CD4-positive, alpha-beta T cell treated with Interferon gamma for 1 hour (primary cell): ENCODE measurements at regions not wholly inside any gene's neighbourhood (a gene's known extent, or its start where the extent isn't known, plus 50 kb on each side); places are given as distances from the start of the nearest gene placed in this dataset.

ENCODE experiments used
- DNase-seq: peaks from one replicate; pipeline ENCODE4 v3.0.0-alpha.2; 2020

GRCh38 chr13:107452833-107453232 lies 762.5 kb downstream of the LIG4 start:
- DNase-seq: no peak

GRCh38 chr13:107450931-107451330 lies 764.4 kb downstream of the LIG4 start:
- no peak for DNase-seq

DNA sequence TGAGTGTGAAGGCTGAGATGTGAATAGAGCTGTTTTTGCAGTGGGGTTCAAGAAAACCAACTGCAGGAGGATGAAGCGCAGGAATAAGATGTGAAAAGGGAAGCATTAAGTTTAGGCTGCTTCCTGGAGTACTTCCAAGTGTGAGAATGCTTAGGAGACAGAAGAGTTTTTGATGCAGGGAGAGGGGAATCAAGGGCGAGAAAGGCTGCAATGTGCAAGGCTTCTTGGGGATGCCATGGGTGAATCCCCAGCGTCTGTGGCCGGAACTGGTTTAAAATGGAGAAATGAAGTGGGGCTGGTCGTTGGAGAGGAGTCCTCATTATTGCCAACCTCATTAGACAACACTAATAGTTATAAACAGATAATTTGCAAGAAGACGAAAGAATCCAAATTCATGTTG lies 764.9 kb downstream of the LIG4 start:
- no peak for DNase-seq

DNA sequence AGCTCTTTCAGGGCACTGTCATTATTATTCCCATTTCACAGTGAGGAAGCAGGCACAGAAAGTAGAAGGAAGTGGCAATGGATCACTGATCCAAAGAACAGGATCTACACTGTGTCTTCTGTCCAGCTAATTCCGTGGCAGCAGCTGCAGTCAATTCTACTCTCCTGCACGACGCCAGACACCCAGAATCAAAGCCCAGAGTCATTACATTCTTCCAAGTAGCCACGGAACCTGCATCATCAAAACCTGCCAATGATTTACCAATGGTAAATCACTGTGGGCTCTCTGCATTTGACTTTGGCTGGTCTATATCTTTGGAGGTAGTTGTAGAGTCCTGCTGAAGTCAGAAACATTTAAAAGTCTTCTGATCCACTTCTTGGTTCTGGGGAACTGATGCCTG lies 767.7 kb downstream of the LIG4 start:
- no peak for DNase-seq

DNA sequence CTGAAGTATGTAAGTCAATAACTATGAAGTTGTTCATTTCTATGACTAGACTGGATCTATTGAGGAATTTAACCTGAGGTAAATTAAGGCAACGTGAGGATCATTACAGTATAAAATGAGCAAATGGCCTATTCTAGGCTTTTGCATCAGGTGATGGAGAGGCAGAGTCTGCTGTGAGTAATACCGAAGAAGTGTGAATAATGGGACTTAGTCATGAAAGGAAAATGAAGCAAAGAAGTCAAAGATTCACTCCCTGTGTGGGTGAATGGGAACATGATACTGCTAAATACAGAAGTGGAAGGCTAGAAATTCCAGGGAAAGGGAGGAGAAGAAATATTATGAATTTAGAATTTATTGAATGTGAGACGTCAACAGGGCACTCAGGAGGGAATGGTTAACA lies 774.1 kb downstream of the LIG4 start:
- no peak for DNase-seq

DNA sequence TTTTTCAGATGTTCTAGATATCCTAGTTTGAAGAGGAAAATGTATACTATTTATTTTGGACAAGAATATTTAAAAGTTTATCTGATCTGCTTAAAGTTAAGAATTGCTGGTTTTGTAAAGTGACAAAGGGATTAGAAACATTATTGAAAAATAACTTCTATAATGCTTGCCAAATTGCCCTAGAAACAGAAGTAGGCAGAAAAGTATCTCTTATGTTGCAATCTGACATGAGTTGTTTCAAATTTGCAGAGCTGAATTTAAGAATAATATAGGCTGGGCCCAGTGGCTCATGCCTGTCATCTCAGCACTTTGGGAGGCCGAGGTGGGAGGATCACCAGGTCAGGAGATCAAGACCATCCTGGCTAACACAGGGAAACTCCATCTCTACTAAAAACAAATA lies 777.1 kb downstream of the LIG4 start:
- no peak for DNase-seq

GRCh38 chr13:107434347-107434746 lies 781.0 kb downstream of the LIG4 start:
- DNase-seq: no peak

DNA sequence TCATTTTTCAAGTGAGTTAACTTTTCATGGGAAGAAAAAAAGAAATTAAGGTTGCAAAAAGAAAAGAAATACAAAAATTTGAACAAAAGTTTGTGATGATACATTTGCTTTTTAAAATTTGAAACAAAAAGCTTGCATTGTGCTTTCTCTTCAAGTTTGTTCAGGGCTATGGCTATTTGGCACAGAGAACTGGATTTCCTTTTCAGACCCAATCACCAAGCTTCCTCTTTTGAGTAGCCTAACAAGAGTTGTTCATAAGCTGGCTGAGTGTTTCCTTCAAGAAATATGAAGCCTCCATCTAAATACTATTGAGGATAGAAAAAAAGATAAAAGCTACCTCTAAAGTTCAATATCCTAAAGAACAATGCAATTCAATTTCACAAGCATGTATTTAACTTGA lies 787.8 kb downstream of the LIG4 start:
- DNase-seq: no peak

DNA sequence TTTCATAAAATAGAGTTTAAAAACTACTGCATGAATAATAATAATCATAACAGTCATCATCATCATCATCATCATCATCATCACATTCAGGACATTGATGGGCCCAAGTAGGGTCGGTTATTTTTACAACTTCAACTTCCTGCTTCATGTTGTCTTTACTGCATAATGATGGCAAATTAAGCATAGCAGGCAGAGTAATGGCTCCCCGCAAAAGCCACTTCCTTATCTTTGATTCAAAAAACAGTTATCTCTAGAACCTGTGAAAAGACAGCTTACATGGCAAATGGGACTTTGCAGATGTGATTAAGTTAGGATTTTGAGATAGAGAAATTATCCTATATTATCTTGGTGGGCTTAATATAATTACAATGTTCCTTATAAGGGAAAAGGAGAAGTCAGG lies 792.9 kb downstream of the LIG4 start:
- no peak for DNase-seq

DNA sequence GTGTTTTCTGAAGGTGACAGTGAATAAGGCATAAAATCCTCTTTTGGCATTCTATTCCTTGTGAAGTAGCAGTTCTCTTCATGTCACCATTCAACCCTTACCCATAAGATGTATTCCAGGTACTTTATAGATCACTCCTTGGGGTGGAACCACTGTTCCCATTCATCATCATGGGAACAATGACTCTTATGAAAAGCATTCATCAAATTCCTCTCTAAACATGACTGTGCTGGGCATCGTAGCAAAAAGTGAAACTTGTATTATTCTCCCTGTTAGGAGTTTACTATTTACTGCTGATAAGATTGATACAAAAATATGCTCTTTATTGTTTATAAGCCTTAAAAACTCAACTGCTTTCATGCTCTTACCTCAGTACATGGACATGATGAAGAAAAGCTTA lies 793.4 kb downstream of the LIG4 start:
- DNase-seq: no peak

- no peak for DNase-seq
Observed at GRCh38 chr13:107421028-107421427, 794.3 kb downstream of the LIG4 start.

DNA sequence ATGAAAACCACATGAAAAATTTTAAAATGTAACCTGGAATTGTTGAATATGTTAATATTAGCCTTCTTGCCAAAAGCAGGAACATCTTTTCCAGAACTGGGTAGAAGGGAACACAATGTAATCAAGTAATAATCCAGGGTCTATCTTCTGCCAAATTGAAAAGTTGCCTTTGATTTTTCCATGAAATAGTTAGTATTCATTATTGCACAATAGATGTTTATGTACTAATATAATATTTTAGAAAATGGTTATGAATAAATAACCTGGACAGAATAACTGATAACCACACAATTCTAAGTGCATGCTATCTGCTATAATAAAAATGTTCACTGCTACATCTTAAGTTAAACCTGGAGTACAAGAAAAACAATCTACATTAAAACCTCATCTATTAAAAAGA lies 802.3 kb downstream of the LIG4 start:
- no peak for DNase-seq

DNA sequence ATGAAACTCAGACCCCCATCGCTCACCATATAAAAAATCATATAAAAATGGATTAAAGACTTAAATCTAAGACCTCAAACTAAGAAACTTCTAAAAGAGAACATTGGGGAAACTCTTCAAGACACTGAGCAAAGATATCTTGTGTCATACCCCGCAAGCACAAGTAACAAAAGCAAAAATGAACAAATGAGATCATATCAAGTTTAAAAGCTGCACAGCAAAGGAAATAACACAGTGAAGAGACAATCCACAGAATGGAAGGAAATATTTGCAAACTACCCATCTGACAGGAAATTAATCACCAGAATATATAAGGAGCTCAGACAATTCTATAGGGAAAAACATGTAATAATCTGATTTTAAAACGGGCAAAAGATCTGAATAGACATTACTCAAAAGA lies 808.3 kb downstream of the LIG4 start:
- DNase-seq: no peak

GRCh38 chr13:107395927-107396662 lies 819.2 kb downstream of the LIG4 start:
- DNase-seq: no peak

- DNase-seq: no peak
Observed at GRCh38 chr13:107392205-107392604, 823.1 kb downstream of the LIG4 start.

GRCh38 chr13:107387525-107387924 lies 819.6 kb upstream of the ARGLU1 start:
- no peak for DNase-seq

- DNase-seq: no peak
Observed at GRCh38 chr13:107379407-107380155, 811.6 kb upstream of the ARGLU1 start.

DNA sequence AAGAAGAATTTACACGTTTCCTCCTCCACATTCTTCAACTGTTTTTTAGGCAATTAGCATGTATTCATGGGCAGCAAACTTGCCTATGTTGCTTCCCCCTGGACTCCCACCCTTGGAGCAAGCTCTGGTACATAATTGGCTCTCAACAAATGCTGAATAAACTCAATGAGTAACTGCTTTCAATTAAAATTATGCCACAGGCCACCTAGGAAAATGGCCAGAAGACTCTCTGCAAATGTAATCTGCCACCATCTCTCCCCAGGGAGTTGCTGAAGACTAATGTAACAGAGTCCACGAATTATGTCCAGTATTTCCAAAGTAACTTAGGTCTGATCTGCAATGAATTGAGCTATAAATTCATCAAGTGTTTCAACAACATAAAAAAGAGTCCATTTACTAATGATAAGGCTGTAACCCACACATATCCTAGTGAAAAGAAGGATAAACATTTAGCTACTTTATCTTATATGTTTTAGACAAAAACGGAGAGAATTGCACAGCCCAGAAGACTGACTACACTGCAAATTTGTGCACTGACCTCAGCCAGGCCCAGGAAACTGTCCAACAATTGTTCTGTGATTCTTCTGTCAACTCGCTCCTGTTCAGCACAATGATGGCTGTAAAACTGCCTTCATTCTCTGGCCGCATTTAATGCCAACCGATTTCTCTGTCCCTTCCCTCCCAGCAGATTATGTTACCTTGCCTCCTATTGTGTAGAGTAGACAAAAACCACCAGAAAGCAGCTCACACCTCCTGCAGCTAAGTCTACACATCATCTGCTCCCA lies 808.6 kb upstream of the ARGLU1 start:
- DNase-seq: no peak

- DNase-seq: no peak
Observed at GRCh38 chr13:107375701-107376340, 807.9 kb upstream of the ARGLU1 start.

- no peak for DNase-seq
Observed at GRCh38 chr13:107374038-107374437, 806.1 kb upstream of the ARGLU1 start.

- no peak for DNase-seq
Observed at GRCh38 chr13:107373551-107373950, 805.6 kb upstream of the ARGLU1 start.

GRCh38 chr13:107370015-107370785 lies 802.3 kb upstream of the ARGLU1 start:
- DNase-seq: no peak

DNA sequence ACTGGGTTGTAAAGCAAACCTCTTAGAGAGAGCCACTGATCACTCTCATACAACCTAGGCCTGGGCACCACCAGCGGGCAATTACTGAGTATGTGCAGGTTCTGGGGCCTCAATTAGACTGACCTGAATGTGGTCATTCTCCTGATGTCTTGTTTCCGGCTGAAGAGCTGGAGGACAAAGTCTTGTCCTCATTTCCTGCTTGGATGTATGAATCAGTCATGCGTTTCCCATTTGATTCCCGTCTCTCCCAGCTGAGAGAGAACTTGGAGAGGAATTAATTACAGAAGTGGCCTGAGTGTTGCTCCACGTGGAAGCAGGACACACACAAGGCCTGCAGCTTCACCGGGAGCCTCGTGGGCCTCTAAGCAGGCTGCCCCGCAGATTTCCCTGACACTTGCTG lies 799.3 kb upstream of the ARGLU1 start:
- DNase-seq: no peak
